Loucy (cell line): ENCODE measurements at regions not wholly inside any gene's neighbourhood (a gene's known extent, or its start where the extent isn't known, plus 50 kb on each side); places are given as distances from the start of the nearest gene placed in this dataset.

Experiments used
- H2AFZ ChIP-seq: fragments of 200-600 bp; sonication (generic); 2 replicates; pipeline ENCODE4 v1.6.0; 2016; ENCODE audit warnings: antibody characterized with exemption, mild to moderate bottlenecking, low read length, moderate library complexity
- H3F3A ChIP-seq: fragments of 200-600 bp; 2 replicates; pipeline ENCODE4 v1.6.0; 2016; ENCODE audit warnings: antibody characterized with exemption, low read depth, mild to moderate bottlenecking
- H3K27me3 ChIP-seq: fragments of 200-600 bp; sonication (generic); 2 replicates; pipeline ENCODE4 v1.6.1; 2014; ENCODE audit warnings: low read length, mild to moderate bottlenecking; ENCODE audit not compliant: insufficient read depth, poor library complexity, severe bottlenecking
- H3K36me3 ChIP-seq: fragments of 200-600 bp; sonication (generic); 2 replicates; pipeline ENCODE4 v1.6.1; 2016; ENCODE audit warnings: low read length; ENCODE audit not compliant: insufficient read depth
- H3K4me1 ChIP-seq: fragments of 200-600 bp; sonication (generic); 2 replicates; pipeline ENCODE4 v1.5.1; 2014; ENCODE audit warnings: low read length, mild to moderate bottlenecking; ENCODE audit not compliant: insufficient read depth, poor library complexity, severe bottlenecking
- H3K4me2 ChIP-seq: fragments of 200-600 bp; sonication (generic); 2 replicates; pipeline ENCODE4 v1.6.0; 2014; ENCODE audit warnings: antibody characterized with exemption, low read length, low read depth, mild to moderate bottlenecking; ENCODE audit not compliant: poor library complexity, severe bottlenecking
- H3K4me3 ChIP-seq: fragments of 200-600 bp; sonication (generic); 2 replicates; pipeline ENCODE4 v1.5.1; 2014; ENCODE audit warnings: low read length, mild to moderate bottlenecking, mixed read lengths; ENCODE audit not compliant: poor library complexity, severe bottlenecking
- H3K79me2 ChIP-seq: fragments of 200-600 bp; sonication (generic); 2 replicates; pipeline ENCODE4 v1.6.1; 2014; ENCODE audit warnings: low read length; ENCODE audit not compliant: insufficient read depth
- H3K9ac ChIP-seq: fragments of 200-600 bp; sonication (generic); 2 replicates; pipeline ENCODE4 v1.6.0; 2014; ENCODE audit warnings: mild to moderate bottlenecking, low read depth, low read length, moderate library complexity; ENCODE audit not compliant: poor library complexity, severe bottlenecking
- H3K9me2 ChIP-seq: fragments of 200-600 bp; sonication (generic); replicated peaks from 2 replicates; pipeline ENCODE4 v1.6.1; 2016; ENCODE audit warnings: low read depth, low read length, mixed read lengths
- H3K9me3 ChIP-seq: fragments of 200-600 bp; sonication (generic); 2 replicates; pipeline ENCODE4 v1.6.1; 2014; ENCODE audit warnings: mild to moderate bottlenecking, antibody characterized with exemption, low read length, low read depth; ENCODE audit not compliant: insufficient read depth
- H4K20me1 ChIP-seq: fragments of 200-600 bp; sonication (generic); 2 replicates; pipeline ENCODE4 v1.6.0; 2014; ENCODE audit warnings: antibody characterized with exemption, low read length, mild to moderate bottlenecking; ENCODE audit not compliant: insufficient read depth, poor library complexity, severe bottlenecking
- CTCF ChIP-seq: fragments of 200-600 bp; sonication (generic); conservative IDR thresholded peaks from 2 replicates; pipeline ENCODE4 v1.5.1; 2014; ENCODE audit warnings: mild to moderate bottlenecking, antibody characterized with exemption, low read length
- EZH2phosphoT487 ChIP-seq: fragments of 200-600 bp; IDR thresholded peaks from 2 replicates; pipeline ENCODE4 v1.6.1; 2018; ENCODE audit warnings: antibody characterized with exemption, mild to moderate bottlenecking, moderate library complexity, borderline replicate concordance

GRCh38 chr13:91228940-91229339 lies 118.5 kb upstream of the MIR17HG start:
- Histone ChIP-seq H3K9me2 (no peaks in the 10 kb centered on the region), H3K4me3 (no peak overlapping the region), H2AFZ (no peak overlapping the region), H3K79me2 (no peaks in the 10 kb centered on the region), H3F3A (no peaks in the 10 kb centered on the region), H4K20me1 (no peaks in the 10 kb centered on the region), H3K9me3 (no peaks in the 10 kb centered on the region), H3K9ac (no peak overlapping the region), H3K4me1 (no peaks in the 10 kb centered on the region), H3K4me2 (no peak overlapping the region), H3K27me3 (no peaks in the 10 kb centered on the region), H3K36me3 (no peaks in the 10 kb centered on the region)
- TF ChIP-seq EZH2phosphoT487 (no peak), CTCF (no peak)

GRCh38 chr13:91232716-91233115 lies 114.8 kb upstream of the MIR17HG start:
- Histone ChIP-seq H3K9ac (no peak overlapping the region), H2AFZ (no peak overlapping the region), H3K9me3 (no peaks in the 10 kb centered on the region; the same call in 1 of the 2 replicates), H3K4me3 (no peak overlapping the region), H3K36me3 (no peaks in the 10 kb centered on the region), H4K20me1 (no peaks in the 10 kb centered on the region), H3K4me1 (no peaks in the 10 kb centered on the region), H3K9me2 (no peaks in the 10 kb centered on the region), H3F3A (no peaks in the 10 kb centered on the region), H3K27me3 (no peaks in the 10 kb centered on the region), H3K79me2 (no peaks in the 10 kb centered on the region), H3K4me2 (no peak overlapping the region)
- TF ChIP-seq CTCF (no peak), EZH2phosphoT487 (no peak)

- TF ChIP-seq CTCF (no peak), EZH2phosphoT487 (no peak)
- H3K9ac ChIP-seq, result no peak overlapping the region
- no peak overlapping the region for H3K4me3 ChIP-seq
- no peaks in the 10 kb centered on the region for H4K20me1 ChIP-seq
- H3K4me2 ChIP-seq, result no peak overlapping the region
- H3K36me3 ChIP-seq, result no peaks in the 10 kb centered on the region
- no peaks in the 10 kb centered on the region for H3K4me1 ChIP-seq
- no peaks in the 10 kb centered on the region for H3K9me2 ChIP-seq
- H2AFZ ChIP-seq, result no peak overlapping the region
- H3K27me3 ChIP-seq, result no peaks in the 10 kb centered on the region
- H3K9me3 ChIP-seq, result no peaks in the 10 kb centered on the region; the same call in 1 of the 2 replicates
- H3K79me2 ChIP-seq, result no peaks in the 10 kb centered on the region
- H3F3A ChIP-seq, result no peaks in the 10 kb centered on the region
Observed at GRCh38 chr13:91233291-91233690, 114.2 kb upstream of the MIR17HG start.
